ENCODE measurements at regions not wholly inside any gene's neighbourhood (a gene's known extent, or its start where the extent isn't known, plus 50 kb on each side); places are given as distances from the start of the nearest gene placed in this dataset.

GRCh38 chr1:244980605-244981004 is 116.3 kb upstream of the HNRNPU start:
- TF ChIP-seq BHLHE40 (IDR thresholded peaks at IDR 0.05; ENCODE audit: borderline replicate concordance) (no peak), FOXK2 (IDR thresholded peaks at IDR 0.05) (no peak), NFRKB (IDR thresholded peaks at IDR 0.05) (no peak), SP1 (IDR thresholded peaks at IDR 0.05) (no peak), ELF4 (IDR thresholded peaks at IDR 0.05) (no peak), FOXM1 (IDR thresholded peaks at IDR 0.05; ENCODE audit: borderline replicate concordance) (no peak), TARDBP (IDR thresholded peaks at IDR 0.05) (no peak), SUZ12 (IDR thresholded peaks at IDR 0.05) (no peak), ARNT (IDR thresholded peaks at IDR 0.05) (no peak), HDGF (IDR thresholded peaks at IDR 0.05; ENCODE audit: borderline replicate concordance) (no peak)

Data from HEK293T (cell line).